Ectodermal cell (in vitro differentiated cells): ENCODE measurements at regions not wholly inside any gene's neighbourhood (a gene's known extent, or its start where the extent isn't known, plus 50 kb on each side); places are given as distances from the start of the nearest gene placed in this dataset.

Experiments
- H3K27ac ChIP-seq: 2 replicates; pipeline ENCODE4 v1.7.0; 2013; ENCODE audit warnings: mild to moderate bottlenecking, low read depth, low read length; ENCODE audit not compliant: insufficient read depth, poor library complexity, severe bottlenecking
- H3K27me3 ChIP-seq: 2 replicates; pipeline ENCODE4 v1.7.0; 2013; ENCODE audit warnings: mild to moderate bottlenecking, low read length; ENCODE audit not compliant: insufficient read depth, control insufficient read depth, poor library complexity, severe bottlenecking
- H3K36me3 ChIP-seq: one replicate; pipeline ENCODE4 v1.7.0; 2013; ENCODE audit warnings: low read length; ENCODE audit not compliant: control insufficient read depth, insufficient read depth
- H3K4me1 ChIP-seq: one replicate; pipeline ENCODE4 v1.7.0; 2013; ENCODE audit warnings: low read length; ENCODE audit not compliant: control insufficient read depth, insufficient read depth
- H3K4me3 ChIP-seq: 2 replicates; pipeline ENCODE4 v1.7.0; 2013; ENCODE audit warnings: low read depth, low read length, control low read depth; ENCODE audit not compliant: insufficient read depth
- H3K9me3 ChIP-seq: 2 replicates; pipeline ENCODE4 v1.7.0; 2013; ENCODE audit warnings: mild to moderate bottlenecking, low read length, moderate library complexity; ENCODE audit not compliant: control insufficient read depth
- WGBS, 2 experiments: methylation state at CpG; one replicate each; pipeline ENCODE4 v1.1.7; 2013; ENCODE audit warnings: missing lambda C conversion rate in 2 of 2; 5-methylcytosine and 5-hydroxymethylcytosine counted together

DNA sequence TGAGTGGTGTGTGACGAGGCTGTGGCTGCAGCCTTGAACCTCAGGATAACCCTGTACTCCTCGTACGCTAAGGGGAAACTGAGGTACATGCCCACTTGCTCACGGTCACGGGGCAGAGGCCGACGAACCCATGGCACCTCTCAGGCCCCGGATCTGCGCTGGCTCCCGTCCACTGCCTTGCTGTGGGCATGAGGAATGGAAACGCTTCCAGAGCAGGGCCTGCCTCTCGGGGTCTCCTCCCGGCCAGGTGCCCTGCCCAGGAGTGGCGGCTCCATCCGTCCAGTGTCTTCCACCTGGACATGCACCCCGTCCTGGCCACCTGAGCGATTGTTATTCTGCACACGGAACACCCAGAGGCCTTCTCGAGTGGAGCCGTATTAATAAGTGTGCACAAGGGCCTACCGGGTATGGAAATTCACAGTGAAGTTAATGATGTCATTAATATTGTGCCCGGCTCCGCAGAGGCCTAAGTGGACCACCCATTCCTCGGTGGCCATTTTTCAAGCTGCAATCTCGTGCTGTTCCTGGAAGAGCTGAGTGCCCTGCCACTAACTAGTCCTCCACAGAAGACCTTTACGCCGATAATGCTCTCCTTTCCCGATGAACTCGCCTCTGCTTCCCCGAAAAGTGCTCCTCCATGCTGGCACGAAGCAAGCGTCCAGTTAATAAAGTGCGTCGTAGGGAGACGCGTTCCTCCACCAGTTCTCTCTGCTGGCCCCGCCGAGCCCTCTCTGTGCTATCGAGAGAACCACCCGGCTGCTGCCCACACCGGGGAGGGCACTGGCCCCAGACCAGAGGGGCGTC lies 927.9 kb downstream of the BRD1 start:
- 95% methylated on average over 42 of the region's 42 CpGs for WGBS, 2 experiments
- Histone ChIP-seq H3K27me3 (no peaks in the 10 kb centered on the region), H3K36me3 (no peaks in the 10 kb centered on the region), H3K9me3 (no peaks in the 10 kb centered on the region), H3K27ac (no peak overlapping the region), H3K4me3 (no peak overlapping the region), H3K4me1 (no peaks in the 10 kb centered on the region)

DNA sequence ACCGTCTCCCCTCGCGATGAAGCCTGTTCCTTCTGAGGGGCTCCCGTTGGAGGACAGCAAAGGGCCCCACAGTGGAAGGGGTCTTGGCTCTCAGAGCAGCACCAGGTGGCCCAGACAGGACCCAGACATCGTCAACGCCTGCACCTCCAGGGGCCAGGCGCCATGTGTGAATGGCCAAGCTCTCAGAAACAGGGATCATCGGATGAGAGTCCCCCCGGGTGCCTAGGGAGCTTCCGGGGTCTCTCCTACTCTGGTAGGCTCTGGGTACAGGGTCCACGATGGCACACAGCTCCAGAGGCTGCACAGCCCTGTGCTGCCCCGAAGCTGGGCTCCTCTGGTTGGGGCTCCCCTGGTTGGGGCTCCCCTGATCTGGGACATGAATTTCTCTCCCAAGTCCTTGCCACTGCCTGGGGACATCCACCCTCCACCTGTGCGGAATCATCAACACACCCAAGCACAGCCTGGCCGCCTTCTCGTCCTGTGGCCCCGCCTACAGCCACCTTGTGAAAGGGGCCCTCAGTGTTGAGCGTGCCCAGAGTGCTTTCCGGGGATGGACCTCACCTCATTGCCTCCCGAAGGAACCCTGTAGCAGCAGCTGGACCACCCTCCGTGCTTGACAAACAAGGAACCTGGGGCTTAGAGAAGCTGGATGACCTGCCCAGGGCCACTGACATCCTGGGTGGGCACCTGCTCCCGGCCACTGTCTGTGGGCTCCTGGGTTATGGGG lies 929.0 kb downstream of the BRD1 start:
- Histone ChIP-seq H3K4me3 (no peak overlapping the region), H3K36me3 (no peaks in the 10 kb centered on the region), H3K27ac (no peak overlapping the region), H3K9me3 (no peaks in the 10 kb centered on the region), H3K4me1 (no peaks in the 10 kb centered on the region), H3K27me3 (no peaks in the 10 kb centered on the region)
- 91 to 92% methylated on average over 21 of the region's 21 CpGs for WGBS, 2 experiments

DNA sequence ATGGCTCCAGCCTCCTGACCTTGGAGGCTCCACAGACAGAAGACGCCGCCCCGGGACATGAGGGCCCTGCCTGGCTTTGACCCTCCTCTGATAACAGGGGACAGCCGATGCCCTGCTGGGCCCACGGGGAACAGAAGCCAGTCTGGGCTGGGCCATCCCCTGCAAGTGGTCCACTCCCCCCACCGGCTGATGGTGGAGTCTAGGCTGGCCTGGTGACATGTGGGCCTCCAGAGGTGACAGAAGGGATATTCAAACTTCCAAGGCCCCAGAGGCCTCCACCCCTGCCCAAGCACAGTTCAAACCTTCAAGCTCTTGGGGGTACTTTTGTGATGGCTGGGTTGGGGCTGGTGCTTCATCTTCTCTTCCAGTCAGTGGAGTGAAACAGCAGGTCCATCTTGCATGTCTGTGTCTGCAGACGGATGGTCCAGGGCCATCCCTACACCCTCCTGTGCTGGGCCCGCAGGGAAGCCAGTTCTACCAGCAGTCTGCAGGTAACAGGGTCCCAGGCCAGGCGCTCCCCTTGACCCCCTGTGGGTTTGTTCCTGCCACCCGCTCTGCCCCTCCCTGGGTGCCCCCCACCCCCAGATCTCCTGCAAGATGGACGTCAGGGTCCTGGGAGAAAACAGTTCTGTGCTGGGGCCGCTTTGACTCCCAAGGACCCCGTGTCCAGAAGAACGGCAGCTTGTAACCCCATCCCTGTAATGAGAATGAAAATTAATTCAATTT lies 929.9 kb downstream of the BRD1 start:
- H3K9me3 ChIP-seq = no peaks in the 10 kb centered on the region
- 91 to 94% methylated on average over 14 of the region's 14 CpGs for WGBS, 2 experiments

DNA sequence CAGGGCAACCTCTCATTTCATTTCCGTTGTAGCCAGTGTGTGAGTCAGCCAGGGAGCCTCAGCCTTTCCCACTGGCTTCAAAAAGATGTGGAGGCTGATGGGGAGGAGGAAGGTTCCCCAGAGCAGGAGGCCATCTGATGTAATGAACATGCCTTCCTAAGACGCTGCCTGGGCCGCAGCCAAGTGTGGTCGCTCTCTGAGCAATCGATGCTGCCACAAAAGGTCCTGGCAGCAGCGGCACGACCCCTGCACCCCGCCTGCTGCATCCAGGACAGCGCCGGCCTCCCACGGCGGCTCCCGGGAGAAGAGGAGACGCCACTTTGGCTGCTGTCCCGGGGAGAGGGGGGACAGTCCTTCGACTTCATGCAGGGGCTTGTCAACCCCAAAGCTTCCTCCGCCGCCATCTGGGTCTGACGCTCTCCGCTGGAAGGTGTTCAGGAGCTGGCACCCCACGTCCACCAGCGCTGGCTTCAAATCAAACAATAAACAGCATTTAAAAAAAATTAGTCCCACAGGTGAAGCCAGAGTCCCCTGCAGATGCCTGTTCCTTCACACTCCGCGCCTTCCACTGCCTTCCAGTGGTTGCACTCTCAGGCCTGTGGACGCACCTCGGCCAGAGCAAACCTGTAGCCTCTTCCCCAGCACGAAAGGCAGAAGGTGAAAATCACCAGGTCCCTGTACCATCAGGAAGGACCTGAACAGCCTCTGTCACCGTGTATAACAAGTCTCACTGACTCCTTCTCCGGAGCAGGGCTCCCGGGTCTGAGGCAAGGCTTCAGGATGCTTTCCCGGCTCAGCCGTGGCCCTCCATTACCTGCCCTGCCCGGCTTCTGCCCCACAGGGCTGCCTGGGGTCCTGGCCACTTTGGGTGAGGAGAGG lies 930.7 kb downstream of the BRD1 start:
- no peaks in the 10 kb centered on the region for H3K36me3 ChIP-seq
- no peak overlapping the region for H3K4me3 ChIP-seq
- 92 to 93% methylated on average over 33 of the region's 33 CpGs for WGBS, 2 experiments
- H3K4me1 ChIP-seq = no peaks in the 10 kb centered on the region
- H3K27ac ChIP-seq = no peak overlapping the region
- no peaks in the 10 kb centered on the region for H3K9me3 ChIP-seq
- no peaks in the 10 kb centered on the region for H3K27me3 ChIP-seq

More for the DNA sequence above, 929.9 kb downstream of the BRD1 start:
- H3K4me1 ChIP-seq = no peaks in the 10 kb centered on the region
- no peaks in the 10 kb centered on the region for H3K36me3 ChIP-seq
- H3K27me3 ChIP-seq = no peaks in the 10 kb centered on the region
- H3K4me3 ChIP-seq = no peak overlapping the region
- no peak overlapping the region for H3K27ac ChIP-seq

DNA sequence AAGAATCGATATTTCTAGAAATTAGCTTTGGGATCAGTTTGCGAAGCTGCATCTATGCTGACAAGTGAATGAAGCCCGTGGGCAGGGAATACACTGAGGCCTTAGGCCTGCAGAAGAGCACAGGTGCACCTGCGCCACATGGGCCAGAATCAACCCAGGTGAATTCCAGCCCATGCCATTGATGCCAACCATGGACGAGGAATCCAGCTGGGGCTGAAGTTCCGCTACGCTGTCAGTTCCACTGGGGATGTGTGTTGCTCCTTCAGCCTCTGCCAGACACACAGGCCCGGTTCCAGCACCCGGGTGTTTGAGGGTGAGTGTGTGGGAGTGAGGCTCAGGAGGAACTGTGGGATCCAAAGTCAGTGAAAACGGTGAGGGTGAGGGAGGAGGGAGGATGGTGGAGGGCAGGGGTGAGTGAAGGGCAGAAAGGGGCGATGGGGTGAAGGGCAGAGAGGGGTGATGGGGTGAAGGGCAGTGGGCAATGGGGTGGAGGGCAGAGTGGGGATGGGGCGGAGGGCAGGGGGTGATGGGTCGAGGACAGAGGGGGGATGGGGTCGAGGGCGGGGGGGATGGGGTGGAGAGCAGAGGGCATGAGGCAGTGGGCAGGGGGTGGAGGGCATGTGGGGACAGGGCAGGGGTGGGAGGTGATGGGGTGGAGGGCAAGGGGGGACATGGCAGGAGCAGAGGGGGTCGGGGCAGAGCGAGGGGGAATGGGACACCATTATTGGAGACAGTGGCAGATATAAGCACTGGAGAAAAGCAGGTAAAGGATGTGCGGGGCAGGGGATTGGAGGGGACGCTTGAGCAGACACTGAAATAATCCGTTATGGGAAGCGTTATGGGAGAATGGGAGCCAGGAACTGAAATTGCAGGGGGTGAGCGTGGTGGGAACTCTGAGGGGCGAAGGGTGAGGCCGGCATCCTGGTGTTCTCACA lies 931.6 kb downstream of the BRD1 start:
- WGBS, 2 experiments = 93 to 94% methylated on average over 22 to 24 of the region's 24 CpGs
- H3K36me3 ChIP-seq = no peaks in the 10 kb centered on the region

GRCh38 chr22:48895336-48895735 lies 932.3 kb downstream of the BRD1 start:
- no peak overlapping the region for H3K27ac ChIP-seq
- 94 to 95% methylated on average over 9 of the region's 9 CpGs for WGBS, 2 experiments
- H3K4me3 ChIP-seq = no peak overlapping the region
- no peaks in the 10 kb centered on the region for H3K27me3 ChIP-seq
- no peaks in the 10 kb centered on the region for H3K9me3 ChIP-seq
- H3K36me3 ChIP-seq = no peaks in the 10 kb centered on the region
- H3K4me1 ChIP-seq = no peaks in the 10 kb centered on the region

More for the DNA sequence above, 931.6 kb downstream of the BRD1 start:
- Histone ChIP-seq H3K9me3 (no peaks in the 10 kb centered on the region), H3K27ac (no peak overlapping the region), H3K4me1 (no peaks in the 10 kb centered on the region), H3K4me3 (no peak overlapping the region), H3K27me3 (no peaks in the 10 kb centered on the region)

DNA sequence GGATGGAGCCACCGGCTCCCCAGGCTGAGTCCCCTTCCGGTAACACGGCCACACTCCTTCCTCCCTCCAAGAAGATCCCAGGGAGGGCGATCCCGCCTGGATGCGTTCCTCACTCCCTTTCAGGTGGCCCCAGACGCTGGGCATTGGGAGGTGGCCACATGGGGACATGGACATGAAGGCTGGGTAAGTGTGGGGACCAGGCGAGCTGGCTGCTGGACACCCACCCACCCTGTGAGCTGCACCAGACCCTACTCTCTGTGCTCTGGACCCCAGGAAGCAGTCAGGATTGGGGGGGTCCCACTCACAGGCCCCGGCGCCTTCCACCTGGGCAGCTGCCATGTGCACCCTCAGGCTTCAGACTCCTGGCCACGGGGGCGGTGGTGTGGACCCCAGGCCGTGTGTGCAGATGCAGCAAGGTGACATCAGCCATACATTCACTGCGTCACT lies 932.8 kb downstream of the BRD1 start:
- no peaks in the 10 kb centered on the region for H3K36me3 ChIP-seq
- no peak overlapping the region for H3K4me3 ChIP-seq
- no peaks in the 10 kb centered on the region for H3K9me3 ChIP-seq
- 92 to 95% methylated on average over 14 of the region's 14 CpGs for WGBS, 2 experiments
- H3K27me3 ChIP-seq = no peaks in the 10 kb centered on the region
- H3K27ac ChIP-seq = no peak overlapping the region
- H3K4me1 ChIP-seq = no peaks in the 10 kb centered on the region

DNA sequence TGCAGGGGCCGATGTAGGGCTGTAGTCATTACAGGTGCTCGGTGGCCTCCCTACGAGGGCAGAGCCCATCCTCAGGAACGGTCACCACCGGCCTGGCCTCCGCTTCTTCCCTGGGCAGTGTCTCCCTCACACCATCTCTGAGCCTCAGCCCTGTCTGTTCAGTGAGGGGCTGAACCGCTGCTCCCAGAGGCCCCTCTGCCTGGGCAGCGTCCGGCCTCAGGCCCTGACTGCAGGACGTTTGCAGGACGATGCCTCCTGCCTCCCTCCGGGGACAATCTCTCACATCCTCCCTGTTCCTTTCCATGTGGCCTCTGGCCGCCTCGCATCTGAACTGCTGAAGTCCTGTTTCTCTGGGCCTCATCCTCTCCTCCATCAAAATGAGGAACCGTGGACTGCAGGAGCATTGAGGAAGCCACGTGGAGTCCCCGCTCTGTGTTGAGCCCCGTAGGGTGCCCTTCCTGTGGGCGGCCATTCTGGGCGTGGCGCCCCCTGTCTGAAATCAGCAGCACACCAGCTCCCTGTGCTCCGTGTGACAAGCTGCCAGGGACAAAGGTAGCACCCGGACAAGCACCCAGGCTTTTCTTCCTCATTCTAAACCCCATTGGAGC lies 933.5 kb downstream of the BRD1 start:
- Histone ChIP-seq H3K4me1 (no peaks in the 10 kb centered on the region), H3K27me3 (no peaks in the 10 kb centered on the region), H3K4me3 (no peak overlapping the region), H3K9me3 (no peaks in the 10 kb centered on the region), H3K36me3 (no peaks in the 10 kb centered on the region), H3K27ac (no peak overlapping the region)
- 85 to 87% methylated on average over 23 of the region's 23 CpGs for WGBS, 2 experiments
